ENCODE measurements at regions not wholly inside any gene's neighbourhood (a gene's known extent, or its start where the extent isn't known, plus 50 kb on each side); places are given as distances from the start of the nearest gene placed in this dataset.
"Not testable (repeated sequence)": the region's sequence is repeated elsewhere in the genome, so short reads cannot be mapped to it uniquely, and the experiment has no call there.

DNA sequence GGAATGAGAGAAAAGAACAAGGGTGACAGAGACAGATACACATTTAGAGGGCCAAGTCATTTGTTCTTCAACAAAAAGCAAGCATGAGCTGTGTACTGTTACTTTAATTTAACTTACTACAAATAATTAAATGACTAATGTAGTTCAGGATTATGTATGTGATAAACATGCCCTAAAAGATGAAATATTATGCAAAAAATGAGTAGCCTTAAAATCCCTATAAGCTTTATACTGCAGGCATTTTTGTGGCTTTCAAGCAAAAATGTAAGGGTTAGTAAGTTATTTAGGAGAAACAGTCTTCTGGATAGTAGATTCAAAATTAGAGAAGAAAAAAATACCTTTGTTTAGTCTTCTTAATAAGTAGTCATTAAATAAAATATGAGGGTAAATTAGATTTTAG lies 431.2 kb downstream of the CSNK1G3 start:
- Mint-ChIP-seq H3K27me3 (no peaks in the 10 kb centered on the region), H3K9me3 (ENCODE audit: low read depth) (peaks cover 26% of the 10 kb centered on the region), H3K4me1 (ENCODE audit: low read depth) (peaks cover 7% of the 10 kb centered on the region), H3K36me3 (ENCODE audit: insufficient read depth) (peaks cover 1% of the 10 kb centered on the region), H3K27ac (no peak overlapping the region), H3K4me3 (ENCODE audit: low read depth) (no peak overlapping the region)
- TF ChIP-seq, protein P1, sequence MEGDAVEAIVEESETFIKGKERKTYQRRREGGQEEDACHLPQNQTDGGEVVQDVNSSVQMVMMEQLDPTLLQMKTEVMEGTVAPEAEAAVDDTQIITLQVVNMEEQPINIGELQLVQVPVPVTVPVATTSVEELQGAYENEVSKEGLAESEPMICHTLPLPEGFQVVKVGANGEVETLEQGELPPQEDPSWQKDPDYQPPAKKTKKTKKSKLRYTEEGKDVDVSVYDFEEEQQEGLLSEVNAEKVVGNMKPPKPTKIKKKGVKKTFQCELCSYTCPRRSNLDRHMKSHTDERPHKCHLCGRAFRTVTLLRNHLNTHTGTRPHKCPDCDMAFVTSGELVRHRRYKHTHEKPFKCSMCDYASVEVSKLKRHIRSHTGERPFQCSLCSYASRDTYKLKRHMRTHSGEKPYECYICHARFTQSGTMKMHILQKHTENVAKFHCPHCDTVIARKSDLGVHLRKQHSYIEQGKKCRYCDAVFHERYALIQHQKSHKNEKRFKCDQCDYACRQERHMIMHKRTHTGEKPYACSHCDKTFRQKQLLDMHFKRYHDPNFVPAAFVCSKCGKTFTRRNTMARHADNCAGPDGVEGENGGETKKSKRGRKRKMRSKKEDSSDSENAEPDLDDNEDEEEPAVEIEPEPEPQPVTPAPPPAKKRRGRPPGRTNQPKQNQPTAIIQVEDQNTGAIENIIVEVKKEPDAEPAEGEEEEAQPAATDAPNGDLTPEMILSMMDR (IDR thresholded peaks at IDR 0.05; ENCODE audit: unreplicated experiment), result no peak
- no peak for DNase-seq (ENCODE audit: low spot score, unreplicated experiment)

DNA sequence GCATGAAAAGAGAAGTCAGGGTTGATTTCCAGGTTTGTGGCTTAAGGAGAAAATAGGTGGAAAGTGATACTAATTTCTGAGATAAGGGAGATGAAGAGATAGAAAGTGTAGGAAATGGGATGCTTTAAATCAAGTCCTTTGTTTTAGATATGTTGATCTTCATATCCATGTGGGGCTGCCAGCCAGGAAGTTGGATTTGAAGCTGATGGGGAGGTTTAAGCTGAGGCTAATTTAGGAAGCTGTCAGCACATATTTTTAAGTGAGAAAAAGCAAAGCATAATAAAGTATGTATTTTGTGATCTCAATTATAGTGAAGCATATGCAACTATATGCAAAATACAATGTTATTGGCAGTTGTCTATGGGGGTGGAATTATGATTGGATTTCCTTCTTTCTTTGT lies 428.4 kb downstream of the CSNK1G3 start:
- peaks cover 33% of the 10 kb centered on the region for H3K9me3 Mint-ChIP-seq (ENCODE audit: low read depth)
- H3K36me3 Mint-ChIP-seq (ENCODE audit: insufficient read depth), result peaks cover 12% of the 10 kb centered on the region

DNA sequence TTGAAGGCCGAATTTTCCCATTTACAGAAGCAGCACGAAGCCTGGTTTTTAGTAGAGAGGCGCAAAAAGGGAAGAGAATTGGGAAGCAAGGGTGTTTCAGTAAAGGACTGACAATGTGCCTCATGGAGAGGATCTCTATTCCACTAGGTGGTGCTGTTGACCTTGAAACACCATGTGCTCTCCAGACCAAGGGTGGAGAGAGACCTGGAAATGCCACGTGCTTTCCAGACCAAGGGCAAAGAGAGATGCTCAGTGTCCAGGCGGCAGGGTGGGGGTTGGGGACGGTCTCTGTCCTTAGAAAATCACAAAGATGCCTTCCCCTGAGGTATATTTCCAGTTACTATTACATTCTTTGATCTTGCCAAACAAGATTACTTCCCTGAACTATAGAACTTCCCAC lies 425.3 kb downstream of the CSNK1G3 start:
- Mint-ChIP-seq H3K36me3 (ENCODE audit: insufficient read depth) (peaks cover 14% of the 10 kb centered on the region), H3K9me3 (ENCODE audit: low read depth) (peaks cover 33% of the 10 kb centered on the region), H3K4me3 (ENCODE audit: low read depth) (no peak overlapping the region), H3K4me1 (ENCODE audit: low read depth) (no peaks in the 10 kb centered on the region), H3K27ac (no peak overlapping the region), H3K27me3 (no peaks in the 10 kb centered on the region)
- TF ChIP-seq, protein P1 (IDR thresholded peaks at IDR 0.05; ENCODE audit: unreplicated experiment), result peak; percentile 23
- DNase-seq (ENCODE audit: low spot score, unreplicated experiment), result no peak

More for the DNA sequence above, 428.4 kb downstream of the CSNK1G3 start:
- H3K27ac Mint-ChIP-seq, result no peak overlapping the region
- H3K4me1 Mint-ChIP-seq (ENCODE audit: low read depth), result no peaks in the 10 kb centered on the region
- no peaks in the 10 kb centered on the region for H3K27me3 Mint-ChIP-seq
- H3K4me3 Mint-ChIP-seq (ENCODE audit: low read depth), result no peak overlapping the region
- DNase-seq (ENCODE audit: low spot score, unreplicated experiment), result no peak
- TF ChIP-seq, protein P1 (IDR thresholded peaks at IDR 0.05; ENCODE audit: unreplicated experiment), result no peak

DNA sequence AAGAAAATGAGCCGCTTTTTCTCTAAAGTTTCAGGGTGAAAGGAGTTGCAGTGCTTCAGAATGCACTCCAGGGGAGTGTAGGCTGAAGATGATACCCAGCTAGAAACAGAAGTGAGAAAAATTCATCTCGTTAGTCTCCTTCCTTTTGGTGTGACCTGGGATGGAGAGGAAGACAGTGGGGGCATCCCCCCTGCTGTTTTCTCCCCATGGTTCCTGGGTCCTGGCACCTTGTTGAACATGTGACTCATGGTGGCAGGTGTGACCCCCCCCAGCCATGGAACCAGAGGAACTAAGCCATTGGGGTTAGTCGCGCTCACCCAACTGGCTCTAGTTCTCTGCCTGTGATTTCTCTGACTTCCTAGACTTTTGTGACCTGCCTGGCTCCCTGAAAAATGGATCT lies 424.6 kb downstream of the CSNK1G3 start:
- Mint-ChIP-seq H3K4me3 (ENCODE audit: low read depth) (no peak overlapping the region), H3K4me1 (ENCODE audit: low read depth) (no peaks in the 10 kb centered on the region), H3K27me3 (no peaks in the 10 kb centered on the region), H3K27ac (no peak overlapping the region), H3K36me3 (ENCODE audit: insufficient read depth) (peaks cover 14% of the 10 kb centered on the region), H3K9me3 (ENCODE audit: low read depth) (peaks cover 31% of the 10 kb centered on the region)
- DNase-seq (ENCODE audit: low spot score, unreplicated experiment), result no peak
- TF ChIP-seq, protein P1 (IDR thresholded peaks at IDR 0.05; ENCODE audit: unreplicated experiment), result no peak

DNA sequence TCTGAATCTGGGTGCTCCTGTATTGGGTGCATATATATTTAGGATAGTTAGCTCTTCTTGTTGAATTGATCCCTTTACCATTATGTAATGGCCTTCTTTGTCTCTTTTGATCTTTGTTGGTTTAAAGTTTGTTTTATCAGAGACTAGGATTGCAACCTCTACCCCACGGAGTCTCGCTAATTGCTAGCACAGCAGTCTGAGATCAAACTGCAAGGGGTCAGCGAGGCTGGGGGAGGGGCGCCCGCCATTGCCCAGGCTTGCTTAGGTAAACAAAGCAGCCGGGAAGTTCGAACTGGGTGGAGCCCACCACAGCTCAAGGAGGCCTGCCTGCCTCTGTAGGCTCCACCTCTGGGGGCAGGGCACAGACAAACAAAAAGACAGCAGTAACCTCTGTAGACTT lies 421.8 kb downstream of the CSNK1G3 start:
- not testable (repeated sequence) for DNase-seq (ENCODE audit: low spot score, unreplicated experiment); H3K4me3 Mint-ChIP-seq (ENCODE audit: low read depth); H3K27me3 Mint-ChIP-seq; H3K27ac Mint-ChIP-seq; H3K4me1 Mint-ChIP-seq (ENCODE audit: low read depth)
- Mint-ChIP-seq H3K36me3 (ENCODE audit: insufficient read depth) (peaks cover 14% of the 10 kb centered on the region), H3K9me3 (ENCODE audit: low read depth) (peaks cover 18% of the 10 kb centered on the region)

DNA sequence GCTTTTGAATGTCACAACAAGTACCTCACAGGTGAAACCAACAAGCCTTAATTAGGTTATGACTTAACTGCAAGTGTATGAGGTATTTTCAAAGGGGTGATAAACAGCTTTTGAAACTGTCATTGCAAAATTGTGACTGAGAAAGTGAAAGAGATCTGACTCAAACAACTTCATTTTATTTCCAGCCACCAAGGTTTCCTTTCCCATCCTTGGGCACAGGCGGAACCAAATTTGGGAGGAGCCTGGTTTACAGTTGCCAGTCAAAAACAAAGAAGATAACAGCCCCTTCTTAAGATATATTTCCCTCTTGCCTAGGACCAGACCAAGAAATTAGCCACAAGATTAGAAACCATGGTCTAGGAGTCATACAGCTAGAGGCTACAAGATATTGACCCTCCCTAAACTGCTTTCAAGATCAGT lies 417.1 kb downstream of the CSNK1G3 start:
- H3K27me3 Mint-ChIP-seq, result no peaks in the 10 kb centered on the region
- H3K27ac Mint-ChIP-seq, result no peak overlapping the region
- TF ChIP-seq, protein P1 (IDR thresholded peaks at IDR 0.05; ENCODE audit: unreplicated experiment), result no peak
- H3K9me3 Mint-ChIP-seq (ENCODE audit: low read depth), result no peaks in the 10 kb centered on the region
- H3K4me1 Mint-ChIP-seq (ENCODE audit: low read depth), result no peaks in the 10 kb centered on the region
- H3K36me3 Mint-ChIP-seq (ENCODE audit: insufficient read depth), result peaks cover 2% of the 10 kb centered on the region
- H3K4me3 Mint-ChIP-seq (ENCODE audit: low read depth), result no peak overlapping the region
- no peak for DNase-seq (ENCODE audit: low spot score, unreplicated experiment)
